T-helper 2 cell treated with Interferon-gamma antibody and Interleukin-4, amounts not matched to agents 100 ng/mL and 5 ng/mL, for 36 hours (primary cell): ENCODE measurements at regions not wholly inside any gene's neighbourhood (a gene's known extent, or its start where the extent isn't known, plus 50 kb on each side); places are given as distances from the start of the nearest gene placed in this dataset.
"Not testable (repeated sequence)": the region's sequence is repeated elsewhere in the genome, so short reads cannot be mapped to it uniquely, and the experiment has no call there.

Experiments used
- intact Hi-C: fragments of 100-400 bp; cut with micrococcal nuclease; formaldehyde crosslinking; loops from one replicate; pipeline ENCODE4 v1.15.1; 2023

- intact Hi-C loops: no loop called here
Observed at GRCh38 chr2:217599906-217600305, 402.9 kb downstream of the TNS1 start.

- intact Hi-C loops: no loop called here
Observed at GRCh38 chr2:217597681-217598080, 405.1 kb downstream of the TNS1 start.

- intact Hi-C loops: no loop called here
Observed at GRCh38 chr2:217597145-217597544, 405.6 kb downstream of the TNS1 start.

DNA sequence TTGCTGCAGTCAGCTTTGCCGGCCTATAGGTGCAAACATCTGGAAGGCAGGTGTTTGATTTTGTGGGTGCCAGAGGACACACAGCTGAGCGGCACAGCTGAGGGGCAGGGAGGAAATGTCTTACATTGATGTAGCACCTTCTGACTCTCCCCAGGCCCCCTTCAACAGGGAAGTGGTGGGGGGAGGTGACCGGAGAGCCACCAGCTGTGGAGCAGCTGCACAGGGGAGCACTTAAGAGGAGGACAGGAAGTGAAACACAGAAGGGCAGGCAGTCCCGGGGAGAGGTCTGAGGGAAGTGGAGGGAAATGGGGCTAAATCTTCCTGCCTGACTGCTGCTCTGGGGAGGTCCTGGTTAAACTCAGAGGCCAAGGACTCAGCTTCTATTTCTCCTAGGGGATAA lies 409.1 kb downstream of the TNS1 start:
- intact Hi-C loops: no loop called here

- intact Hi-C loops: no loop called here
Observed at GRCh38 chr2:217588266-217588665, 414.5 kb downstream of the TNS1 start.

DNA sequence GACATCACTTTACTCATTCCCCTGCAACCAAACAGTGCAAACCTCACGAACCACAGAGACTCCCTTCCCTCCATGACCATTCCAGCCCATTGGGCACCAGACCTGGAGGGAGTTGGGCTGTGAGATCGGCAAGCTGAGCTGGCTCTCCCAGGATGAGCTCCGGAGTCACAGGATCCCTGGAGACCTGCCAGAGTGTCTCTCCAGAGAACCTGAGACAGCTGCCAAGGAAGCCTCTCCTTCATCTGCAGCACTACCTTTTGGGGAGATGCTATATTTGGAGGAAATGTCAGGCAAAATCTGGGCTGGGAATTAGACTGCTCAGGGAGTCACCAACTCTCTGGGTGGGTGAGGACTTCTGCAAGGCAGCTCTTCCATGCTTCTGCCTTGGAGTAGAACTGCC lies 417.4 kb downstream of the TNS1 start:
- intact Hi-C loops: no loop called here

GRCh38 chr2:217580407-217580806 lies 422.4 kb downstream of the TNS1 start:
- intact Hi-C loops: not testable (repeated sequence)

DNA sequence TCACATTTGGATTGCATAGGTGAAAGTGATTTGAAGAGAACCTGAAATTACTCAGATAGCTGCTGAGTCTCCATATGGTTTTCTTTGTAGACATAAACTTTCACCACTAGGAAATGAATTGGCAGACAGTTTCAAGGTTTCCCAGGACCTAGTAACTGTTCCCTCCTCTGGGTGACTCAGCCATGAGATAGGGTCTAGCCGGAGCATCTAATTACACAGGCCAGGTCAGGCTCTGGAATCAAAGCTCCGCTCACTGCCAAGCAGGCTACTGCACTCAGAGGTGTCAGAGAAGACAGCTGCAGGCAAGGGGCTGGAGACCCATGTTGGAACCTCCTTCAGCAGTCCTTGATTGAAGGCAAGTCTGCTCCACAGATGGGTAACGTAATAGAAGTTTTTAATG lies 429.2 kb downstream of the TNS1 start:
- intact Hi-C loops: no loop called here

GRCh38 chr2:217570394-217570793 lies 432.4 kb downstream of the TNS1 start:
- intact Hi-C loops: no loop called here

GRCh38 chr2:217568289-217568971 lies 434.4 kb downstream of the TNS1 start:
- intact Hi-C loops: no loop called here

GRCh38 chr2:217563565-217563964 lies 439.2 kb downstream of the TNS1 start:
- intact Hi-C loops: no loop called here

DNA sequence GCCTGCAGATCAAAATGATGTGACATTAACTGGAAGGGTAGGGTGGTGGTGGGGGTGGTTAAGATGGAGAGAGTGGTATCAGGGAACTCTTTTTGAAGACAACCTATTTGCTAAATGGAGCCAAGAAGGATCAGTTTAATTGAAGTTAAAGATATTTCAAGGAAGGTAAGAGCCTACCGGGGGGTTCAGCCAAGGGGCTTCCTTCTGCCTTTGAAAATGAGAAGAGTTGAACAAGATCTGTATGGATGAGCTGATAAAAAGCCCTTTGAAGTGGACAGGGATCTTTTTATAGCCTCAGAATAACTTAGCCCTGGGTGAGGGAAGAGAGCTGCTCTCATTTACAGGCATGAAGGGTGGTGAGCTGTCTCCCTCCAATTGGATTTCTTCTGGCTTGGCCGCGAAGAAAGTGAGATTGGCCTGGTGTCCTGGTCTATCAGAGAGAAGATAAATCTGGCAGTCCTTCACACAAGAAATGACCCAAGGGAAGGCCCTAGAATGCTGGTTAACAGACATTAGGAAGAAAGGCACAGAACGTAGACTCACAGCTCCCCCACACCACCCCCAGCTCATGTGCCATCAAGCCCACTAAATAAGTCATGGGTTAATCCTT lies 439.8 kb downstream of the TNS1 start:
- intact Hi-C loops: no loop called here

DNA sequence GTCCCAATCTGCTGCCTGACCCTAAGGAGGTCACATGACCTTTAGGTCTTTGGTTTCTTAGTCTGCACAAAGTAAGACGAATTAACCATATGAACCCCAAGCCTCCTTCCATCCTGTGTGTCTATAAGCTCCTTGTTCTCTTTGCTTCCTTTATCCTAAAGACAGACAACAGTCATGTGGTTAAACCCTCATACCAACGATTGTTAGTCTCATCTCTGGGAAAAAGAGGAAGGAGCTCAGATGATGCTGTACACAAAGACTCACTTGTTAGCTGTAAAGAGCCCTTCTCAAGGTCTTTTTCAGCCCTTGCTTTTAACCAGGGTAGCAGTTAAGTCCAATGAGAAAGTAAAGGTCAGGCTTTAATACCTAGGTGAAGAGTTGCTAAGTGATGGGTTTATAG lies 443.7 kb downstream of the TNS1 start:
- intact Hi-C loops: no loop called here

DNA sequence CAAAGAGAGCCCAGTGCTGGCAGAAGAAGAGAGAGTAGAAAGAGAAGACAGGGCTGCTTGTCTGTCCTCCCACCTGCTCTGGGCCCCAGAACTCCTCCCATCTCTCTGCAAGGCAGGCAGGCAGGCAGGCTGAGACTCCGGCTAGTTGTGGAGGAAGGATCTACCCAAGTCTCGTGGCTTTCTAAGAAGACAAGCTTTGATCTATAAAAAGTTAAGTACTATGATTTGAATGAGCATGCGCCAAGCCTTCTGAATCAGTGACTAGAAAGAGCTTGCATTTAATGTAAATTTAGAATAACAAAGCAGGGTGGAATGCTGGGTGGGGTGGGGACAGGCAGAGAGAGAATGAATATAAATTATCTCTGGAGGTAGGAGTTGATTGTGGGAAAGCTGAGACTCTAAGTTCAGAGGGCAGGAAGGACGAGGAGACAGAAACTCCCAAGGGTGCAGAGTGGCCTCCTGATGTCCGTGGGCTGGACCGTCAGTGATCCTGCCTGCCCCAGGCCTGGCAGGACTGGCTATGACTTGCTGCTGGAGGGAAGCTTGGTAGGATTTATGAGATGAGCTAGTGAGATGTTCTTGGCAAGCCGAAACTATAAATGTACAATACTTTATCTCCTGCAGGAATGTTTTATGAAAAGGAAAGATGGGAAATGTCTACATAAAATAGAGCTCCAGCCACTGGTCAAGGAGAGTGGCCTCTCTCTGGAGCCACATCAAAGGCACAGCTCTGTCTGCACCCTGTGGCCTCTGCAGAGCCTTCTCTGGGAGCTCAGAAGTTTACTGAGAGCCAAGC lies 447.5 kb downstream of the TNS1 start:
- intact Hi-C loops: no loop called here

- intact Hi-C loops: no loop called here
Observed at GRCh38 chr2:217553679-217554078, 449.1 kb downstream of the TNS1 start.

GRCh38 chr2:217553202-217553601 lies 449.6 kb downstream of the TNS1 start:
- intact Hi-C loops: no loop called here

GRCh38 chr2:217552081-217552480 lies 450.7 kb downstream of the TNS1 start:
- intact Hi-C loops: no loop called here

GRCh38 chr2:217551252-217551899 lies 451.4 kb downstream of the TNS1 start:
- intact Hi-C loops: no loop called here

- intact Hi-C loops: no loop called here
Observed at GRCh38 chr2:217539126-217539525, 463.7 kb downstream of the TNS1 start.

GRCh38 chr2:217538719-217539118 lies 464.1 kb downstream of the TNS1 start:
- intact Hi-C loops: no loop called here

DNA sequence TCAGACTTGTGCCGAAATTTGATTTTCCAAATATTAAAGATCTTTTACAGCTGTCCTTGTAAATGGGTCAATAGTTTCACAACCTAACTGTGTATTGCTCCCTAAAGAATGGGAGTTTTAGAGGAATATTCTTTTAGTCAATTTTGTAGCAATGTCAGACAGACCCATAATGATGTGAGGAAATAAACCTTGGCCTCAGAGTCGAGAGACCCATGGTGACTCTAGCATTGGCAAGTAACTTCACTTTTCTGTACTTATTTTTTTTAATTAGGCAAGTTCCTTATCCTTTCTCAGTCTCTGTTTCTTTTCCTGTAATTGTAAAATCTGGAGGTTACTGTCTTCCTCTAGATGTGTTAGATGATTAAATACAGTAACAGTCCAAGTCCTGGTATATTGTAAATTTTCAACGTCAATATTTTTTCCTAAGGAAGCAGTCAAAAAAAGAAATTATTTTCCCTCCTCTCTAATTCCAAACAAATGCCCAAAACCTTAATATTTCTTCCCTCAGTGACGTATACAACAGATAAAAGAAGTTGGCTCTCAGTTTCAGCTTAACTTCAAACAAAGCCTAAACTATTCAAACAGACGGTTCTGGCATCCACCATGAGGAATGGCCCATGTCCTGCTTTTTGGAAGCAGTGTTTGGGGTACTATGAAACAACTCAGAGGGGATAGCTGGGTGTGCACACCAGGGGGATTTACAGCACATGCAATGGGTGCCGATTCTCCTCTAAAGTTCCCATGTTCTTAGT lies 466.7 kb downstream of the TNS1 start:
- intact Hi-C loops: no loop called here
